BJ (cell line): ENCODE measurements at regions not wholly inside any gene's neighbourhood (a gene's known extent, or its start where the extent isn't known, plus 50 kb on each side); places are given as distances from the start of the nearest gene placed in this dataset.

Experiments
- CTCF ChIA-PET: fragments of 350-600 bp; formaldehyde crosslinking; extraction: SDS; loops from one replicate; lab custom pipeline; 2021; ENCODE audit warnings: antibody characterized with exemption, inconsistent platforms; lab: Yijun Ruan, JAX
- POLR2A ChIA-PET: fragments of 300-600 bp; sonication (Branson Sonifier 250); formaldehyde crosslinking; extraction: SDS; loops from one replicate; lab custom pipeline; 2021; ENCODE audit warnings: antibody characterized with exemption; lab: Charles Lee
- DNase-seq: peaks from one replicate; pipeline ENCODE4 v3.0.0-alpha.2; 2011; ENCODE audit warnings: low read depth
- H3K27me3 ChIP-seq: 2 replicates; pipeline ENCODE4 v1.6.0; 2011; ENCODE audit warnings: low read length; ENCODE audit not compliant: control insufficient read depth, insufficient read depth
- H3K36me3 ChIP-seq: 2 replicates; pipeline ENCODE4 v1.5.1; 2011; ENCODE audit warnings: low read length; ENCODE audit not compliant: control insufficient read depth, insufficient read depth
- H3K4me3 ChIP-seq: 2 replicates; pipeline ENCODE4 v1.5.1; 2011; ENCODE audit warnings: low read depth, mild to moderate bottlenecking, control low read depth, low read length
- TF ChIP-seq, protein P1 (sequence below): IDR thresholded peaks from 2 replicates; pipeline ENCODE4 v1.5.1; 2011; ENCODE audit warnings: low read depth, mild to moderate bottlenecking, control low read depth, inconsistent platforms, low read length, moderate library complexity; ENCODE audit not compliant: insufficient read depth

DNA sequence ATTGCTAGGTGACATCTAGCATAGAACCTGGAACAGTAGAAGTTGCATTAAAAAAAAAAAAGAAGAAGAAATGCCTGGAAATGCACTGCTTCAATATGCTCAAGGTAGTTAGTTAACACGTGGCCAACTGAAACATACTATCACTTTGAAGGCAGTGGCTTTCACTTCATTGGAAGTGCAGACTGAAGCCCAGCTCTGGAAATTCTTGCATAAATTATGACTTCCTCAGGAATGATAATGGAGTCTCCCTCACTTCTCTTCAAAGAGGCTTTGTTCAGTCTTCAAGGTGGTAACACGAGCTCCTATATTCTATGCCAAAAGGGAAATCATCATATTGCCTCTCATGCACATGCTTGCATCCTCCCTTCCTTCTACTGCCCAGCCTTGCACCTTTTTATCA lies 715.9 kb upstream of the API5 start:
- CTCF ChIA-PET: no interaction called here
- Histone ChIP-seq H3K27me3 (no peaks in the 10 kb centered on the region), H3K4me3 (no peak overlapping the region), H3K36me3 (no peaks in the 10 kb centered on the region)
- POLR2A ChIA-PET: no interaction called here
- DNase-seq: no peak
- TF ChIP-seq, protein P1, sequence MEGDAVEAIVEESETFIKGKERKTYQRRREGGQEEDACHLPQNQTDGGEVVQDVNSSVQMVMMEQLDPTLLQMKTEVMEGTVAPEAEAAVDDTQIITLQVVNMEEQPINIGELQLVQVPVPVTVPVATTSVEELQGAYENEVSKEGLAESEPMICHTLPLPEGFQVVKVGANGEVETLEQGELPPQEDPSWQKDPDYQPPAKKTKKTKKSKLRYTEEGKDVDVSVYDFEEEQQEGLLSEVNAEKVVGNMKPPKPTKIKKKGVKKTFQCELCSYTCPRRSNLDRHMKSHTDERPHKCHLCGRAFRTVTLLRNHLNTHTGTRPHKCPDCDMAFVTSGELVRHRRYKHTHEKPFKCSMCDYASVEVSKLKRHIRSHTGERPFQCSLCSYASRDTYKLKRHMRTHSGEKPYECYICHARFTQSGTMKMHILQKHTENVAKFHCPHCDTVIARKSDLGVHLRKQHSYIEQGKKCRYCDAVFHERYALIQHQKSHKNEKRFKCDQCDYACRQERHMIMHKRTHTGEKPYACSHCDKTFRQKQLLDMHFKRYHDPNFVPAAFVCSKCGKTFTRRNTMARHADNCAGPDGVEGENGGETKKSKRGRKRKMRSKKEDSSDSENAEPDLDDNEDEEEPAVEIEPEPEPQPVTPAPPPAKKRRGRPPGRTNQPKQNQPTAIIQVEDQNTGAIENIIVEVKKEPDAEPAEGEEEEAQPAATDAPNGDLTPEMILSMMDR: no peak

DNA sequence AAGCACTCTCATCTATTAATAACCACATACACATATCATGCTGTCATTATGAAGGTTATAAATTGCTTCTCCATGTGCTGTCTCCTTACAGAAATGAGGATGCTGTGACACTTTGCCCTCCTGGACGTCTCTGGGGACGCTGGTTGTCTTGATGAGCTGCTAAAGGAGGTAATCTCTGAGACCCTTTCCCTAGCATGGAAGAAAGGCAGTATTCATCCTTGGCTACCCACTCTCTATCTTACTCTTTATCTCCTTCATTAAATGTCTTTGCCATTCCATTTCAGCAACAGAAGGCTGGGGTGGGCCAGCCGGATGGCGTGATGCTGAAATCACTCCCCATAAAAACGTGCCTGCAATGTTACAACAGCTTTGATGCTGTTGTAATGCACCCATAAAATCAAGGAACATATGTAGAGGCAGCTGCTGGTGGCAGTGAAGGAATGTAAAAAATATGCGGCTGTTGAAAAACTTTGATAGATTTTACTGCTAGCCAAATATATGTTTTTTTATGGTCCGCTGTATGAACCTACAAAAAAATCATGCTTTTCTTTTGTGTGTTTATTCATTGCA lies 715.1 kb upstream of the API5 start:
- CTCF ChIA-PET: no interaction called here
- H3K4me3 ChIP-seq: no peak overlapping the region
- peak; percentile 4 for DNase-seq
- no peaks in the 10 kb centered on the region for H3K36me3 ChIP-seq
- no peaks in the 10 kb centered on the region for H3K27me3 ChIP-seq
- TF ChIP-seq, protein P1: no peak
- POLR2A ChIA-PET: no interaction called here

DNA sequence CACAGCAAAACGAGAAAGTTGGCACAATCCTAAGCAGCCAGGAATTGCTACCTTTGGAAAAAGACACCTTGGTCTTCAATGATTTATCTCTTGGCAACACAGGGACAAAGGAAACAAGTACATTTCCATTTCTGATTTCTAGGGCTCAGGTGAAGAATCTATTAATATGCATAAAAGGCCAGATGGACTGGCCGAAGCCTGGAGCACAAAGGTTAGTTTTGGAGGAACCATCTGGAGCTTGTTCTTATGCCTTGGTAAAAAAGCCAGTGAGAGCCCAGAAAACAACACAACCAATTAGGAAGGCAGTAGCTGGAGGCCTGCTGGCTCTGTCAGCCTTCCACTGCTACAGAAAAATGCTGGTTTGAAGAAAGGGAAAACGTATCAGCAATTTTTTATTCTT lies 713.5 kb upstream of the API5 start:
- H3K36me3 ChIP-seq: no peaks in the 10 kb centered on the region
- ChIA-PET CTCF (no interaction called here), POLR2A (no interaction called here)
- TF ChIP-seq, protein P1: no peak
- H3K27me3 ChIP-seq: no peaks in the 10 kb centered on the region
- H3K4me3 ChIP-seq: no peak overlapping the region
- no peak for DNase-seq

DNA sequence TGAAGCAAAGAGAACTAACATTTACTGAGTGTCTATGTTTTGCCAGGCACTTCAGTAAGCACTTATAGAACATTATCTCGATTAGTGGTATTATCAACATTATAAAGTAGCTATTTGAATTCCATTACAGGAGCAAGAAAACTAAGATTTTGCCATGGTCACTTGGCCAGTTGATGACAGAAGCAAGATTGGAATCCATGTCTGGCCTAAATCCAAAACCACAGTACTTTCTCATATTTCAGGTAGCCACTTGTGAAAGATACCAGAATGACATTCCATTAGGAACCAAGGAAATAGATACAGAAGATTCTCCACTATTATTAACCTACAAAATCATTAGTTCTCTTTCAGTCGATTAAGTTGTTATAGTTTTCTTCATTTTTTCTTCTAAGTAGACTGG lies 691.0 kb upstream of the API5 start:
- Histone ChIP-seq H3K4me3 (no peak overlapping the region), H3K36me3 (no peaks in the 10 kb centered on the region), H3K27me3 (no peaks in the 10 kb centered on the region)
- TF ChIP-seq, protein P1: no peak
- ChIA-PET POLR2A (no interaction called here), CTCF (interaction anchor here (0.6 to 1.1 kb wide), 2 partner anchors 18 to 23 kb away, joined by 3 read pairs; no protein-coding TSS in a partner anchor)
- no peak for DNase-seq

DNA sequence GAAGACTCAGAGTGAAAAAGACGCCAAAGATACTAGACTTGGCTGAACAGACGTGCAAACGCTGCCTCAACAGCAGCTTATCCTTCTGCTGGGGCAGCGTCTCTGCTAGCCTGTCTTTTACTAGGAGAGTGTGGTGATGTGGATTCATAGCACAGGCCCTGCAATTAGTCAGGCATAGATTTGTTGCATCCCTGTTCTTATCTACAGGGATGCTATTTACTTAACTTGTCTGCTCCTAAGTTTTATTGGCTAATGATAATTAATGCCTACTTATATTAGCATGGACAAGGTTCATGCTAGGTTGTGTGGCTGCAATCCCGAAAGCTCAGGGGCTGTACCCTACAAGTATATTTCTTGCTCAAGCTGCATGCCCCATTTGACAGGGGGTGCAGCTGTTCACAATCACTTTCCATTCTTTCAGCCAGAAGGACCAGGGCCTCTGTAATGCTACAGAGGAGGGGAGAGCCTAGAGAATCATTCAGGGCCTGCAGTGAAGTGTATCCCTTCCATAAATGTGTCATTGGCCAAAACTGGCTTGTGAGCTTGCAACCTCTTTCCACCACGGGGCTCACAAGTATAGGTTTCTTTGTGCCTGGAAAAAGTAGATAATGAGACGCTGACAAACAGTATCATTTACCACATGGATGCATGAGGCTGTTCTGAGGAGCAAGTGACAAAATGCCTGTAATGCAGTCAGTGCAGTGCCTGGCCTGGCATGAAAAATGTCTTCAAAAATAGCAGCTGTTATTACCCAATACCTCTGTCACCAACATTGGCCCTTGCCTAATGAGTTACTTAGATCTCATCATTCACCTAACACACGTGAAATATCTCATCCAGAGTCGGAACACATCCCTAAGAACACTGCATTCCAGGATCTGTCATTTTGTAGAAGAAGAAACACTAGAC lies 685.8 kb upstream of the API5 start:
- POLR2A ChIA-PET: no interaction called here
- CTCF ChIA-PET: interaction anchor here (0.9 kb wide), 1 partner anchor 17 kb away, joined by 4 read pairs; no protein-coding TSS in a partner anchor
- Histone ChIP-seq H3K36me3 (no peaks in the 10 kb centered on the region), H3K27me3 (no peaks in the 10 kb centered on the region), H3K4me3 (no peak overlapping the region)
- no peak for DNase-seq
- TF ChIP-seq, protein P1: no peak
